Spleen (tissue), 7 donors: ENCODE measurements at regions not wholly inside any gene's neighbourhood (a gene's known extent, or its start where the extent isn't known, plus 50 kb on each side); places are given as distances from the start of the nearest gene placed in this dataset.
"Not testable (repeated sequence)": the region's sequence is repeated elsewhere in the genome, so short reads cannot be mapped to it uniquely, and the experiment has no call there.

Source experiments
- POLR2A ChIP-seq, 3 donors: fragments of 450-650 bp; IDR thresholded peaks; one replicate each; pipeline ENCODE4 v1.5.1; 2017; ENCODE audit warnings: antibody characterized with exemption in 3 of 3, mild to moderate bottlenecking in 1 of 3
- POLR2AphosphoS5 ChIP-seq, 3 donors: sonication (generic); formaldehyde crosslinking; IDR thresholded peaks; one replicate each; pipeline ENCODE4 v1.5.1; 2017; ENCODE audit warnings: antibody characterized with exemption in 3 of 3
- TF ChIP-seq, protein P1 (sequence below), 11 experiments: fragments of 200-600 bp in 7 of 11; fragments of 450-650 bp in 4 of 11; sonication (generic) in 4 of 11; IDR thresholded peaks in 8 of 11; conservative IDR thresholded peaks in 3 of 11; 1 replicate in 7 of 11; 2 replicates in 4 of 11; pipeline versions ENCODE4 v1.4.0 to v1.8.0; 2016 to 2021; ENCODE audit warnings: antibody characterized with exemption in 11 of 11, inconsistent platforms in 4 of 11, mild to moderate bottlenecking in 1 of 11
- donor health status: DM: no; HTN: no; CAD: no; lungs with moderate emphysema.
- donor health status: DM: no; HTN: no; CAD: no.
- donor health status: DM: no; HTN: no; CAD: no.

DNA sequence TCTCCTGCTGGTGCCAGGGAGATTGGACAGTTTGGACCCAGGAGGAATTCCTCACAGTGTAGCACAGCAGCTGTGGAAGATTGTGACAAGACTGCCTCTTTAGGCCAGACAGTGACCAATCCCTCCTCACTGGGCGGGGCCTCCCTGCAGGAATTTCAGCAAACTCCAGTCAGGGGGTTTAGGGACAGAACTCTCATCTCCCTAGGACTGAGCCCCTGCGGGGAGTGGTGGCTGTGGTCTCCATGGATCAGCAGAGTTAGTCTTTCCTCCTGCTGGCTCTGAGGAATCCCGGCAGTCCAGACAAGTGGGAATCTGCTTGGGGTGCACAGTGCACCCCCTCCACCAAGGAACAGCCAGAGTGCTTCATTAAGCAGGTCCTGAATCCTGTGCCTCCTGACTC lies 697.1 kb upstream of the PABPC5 start:
- not testable (repeated sequence) for TF ChIP-seq POLR2A, POLR2AphosphoS5 (IDR thresholded peaks at IDR 0.05)
- TF ChIP-seq, protein P1, sequence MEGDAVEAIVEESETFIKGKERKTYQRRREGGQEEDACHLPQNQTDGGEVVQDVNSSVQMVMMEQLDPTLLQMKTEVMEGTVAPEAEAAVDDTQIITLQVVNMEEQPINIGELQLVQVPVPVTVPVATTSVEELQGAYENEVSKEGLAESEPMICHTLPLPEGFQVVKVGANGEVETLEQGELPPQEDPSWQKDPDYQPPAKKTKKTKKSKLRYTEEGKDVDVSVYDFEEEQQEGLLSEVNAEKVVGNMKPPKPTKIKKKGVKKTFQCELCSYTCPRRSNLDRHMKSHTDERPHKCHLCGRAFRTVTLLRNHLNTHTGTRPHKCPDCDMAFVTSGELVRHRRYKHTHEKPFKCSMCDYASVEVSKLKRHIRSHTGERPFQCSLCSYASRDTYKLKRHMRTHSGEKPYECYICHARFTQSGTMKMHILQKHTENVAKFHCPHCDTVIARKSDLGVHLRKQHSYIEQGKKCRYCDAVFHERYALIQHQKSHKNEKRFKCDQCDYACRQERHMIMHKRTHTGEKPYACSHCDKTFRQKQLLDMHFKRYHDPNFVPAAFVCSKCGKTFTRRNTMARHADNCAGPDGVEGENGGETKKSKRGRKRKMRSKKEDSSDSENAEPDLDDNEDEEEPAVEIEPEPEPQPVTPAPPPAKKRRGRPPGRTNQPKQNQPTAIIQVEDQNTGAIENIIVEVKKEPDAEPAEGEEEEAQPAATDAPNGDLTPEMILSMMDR (IDR thresholded peaks at IDR 0.05 in 8 of 11, conservative IDR thresholded peaks at IDR 0.05 in 3 of 11) = not testable (repeated sequence)
